ENCODE measurements at regions not wholly inside any gene's neighbourhood (a gene's known extent, or its start where the extent isn't known, plus 50 kb on each side); places are given as distances from the start of the nearest gene placed in this dataset.

DNA sequence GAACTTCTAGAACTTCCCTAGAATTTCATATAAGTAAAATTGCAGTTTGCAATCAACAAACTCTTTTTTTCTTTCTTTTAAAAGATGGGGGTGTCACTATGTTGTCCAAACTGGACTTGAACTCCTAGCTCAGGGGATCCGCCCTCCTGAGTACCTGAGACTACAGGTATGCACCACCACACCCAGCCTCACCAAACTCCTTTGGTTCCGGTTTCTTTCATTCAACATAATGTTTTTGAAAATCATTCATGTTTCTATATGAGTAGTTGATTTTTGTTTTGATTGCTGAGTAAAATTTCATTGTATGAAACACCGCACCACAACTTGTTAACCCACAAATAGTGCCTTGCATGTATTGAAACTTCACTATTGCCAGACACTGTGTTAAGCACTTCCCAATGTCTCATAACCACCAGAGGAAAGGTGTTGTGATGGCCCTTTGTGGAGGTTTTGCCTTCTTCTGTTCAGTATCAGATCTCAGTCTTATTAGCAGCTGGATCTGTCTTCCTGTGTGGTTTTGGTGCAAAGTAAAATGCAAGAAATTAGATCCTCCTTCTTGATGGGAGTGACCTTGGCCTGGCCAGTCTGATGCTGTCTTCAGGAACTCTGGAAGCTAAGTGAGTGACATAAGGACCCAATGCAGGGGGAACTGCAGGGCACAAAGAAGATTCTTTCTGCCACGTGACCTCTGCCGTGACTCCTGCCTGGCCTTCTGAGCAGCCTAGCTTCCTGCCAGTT is 78.8 kb upstream of the UBE2E1 start:
- TF ChIP-seq, protein P1, sequence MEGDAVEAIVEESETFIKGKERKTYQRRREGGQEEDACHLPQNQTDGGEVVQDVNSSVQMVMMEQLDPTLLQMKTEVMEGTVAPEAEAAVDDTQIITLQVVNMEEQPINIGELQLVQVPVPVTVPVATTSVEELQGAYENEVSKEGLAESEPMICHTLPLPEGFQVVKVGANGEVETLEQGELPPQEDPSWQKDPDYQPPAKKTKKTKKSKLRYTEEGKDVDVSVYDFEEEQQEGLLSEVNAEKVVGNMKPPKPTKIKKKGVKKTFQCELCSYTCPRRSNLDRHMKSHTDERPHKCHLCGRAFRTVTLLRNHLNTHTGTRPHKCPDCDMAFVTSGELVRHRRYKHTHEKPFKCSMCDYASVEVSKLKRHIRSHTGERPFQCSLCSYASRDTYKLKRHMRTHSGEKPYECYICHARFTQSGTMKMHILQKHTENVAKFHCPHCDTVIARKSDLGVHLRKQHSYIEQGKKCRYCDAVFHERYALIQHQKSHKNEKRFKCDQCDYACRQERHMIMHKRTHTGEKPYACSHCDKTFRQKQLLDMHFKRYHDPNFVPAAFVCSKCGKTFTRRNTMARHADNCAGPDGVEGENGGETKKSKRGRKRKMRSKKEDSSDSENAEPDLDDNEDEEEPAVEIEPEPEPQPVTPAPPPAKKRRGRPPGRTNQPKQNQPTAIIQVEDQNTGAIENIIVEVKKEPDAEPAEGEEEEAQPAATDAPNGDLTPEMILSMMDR (IDR thresholded peaks at IDR 0.05 in 8 of 11, conservative IDR thresholded peaks at IDR 0.05 in 3 of 11): no peak
- no peak for TF ChIP-seq POLR2A (IDR thresholded peaks at IDR 0.05)
